Brain microvascular endothelial cell (primary cell): ENCODE measurements at regions not wholly inside any gene's neighbourhood (a gene's known extent, or its start where the extent isn't known, plus 50 kb on each side); places are given as distances from the start of the nearest gene placed in this dataset.
A peak's percentile ranks its signal among the peaks of the same experiment; 100 is the strongest.

Experiments used
- DNase-seq: peaks from one replicate; pipeline ENCODE4 v3.0.0-alpha.2; 2020
- H3K27ac ChIP-seq: fragments of 250-450 bp; sonication (Bioruptor Pico); 2 replicates; pipeline ENCODE4 v1.5.1; 2020; ENCODE audit warnings: mild to moderate bottlenecking, moderate library complexity
- H3K27me3 ChIP-seq: fragments of 250-450 bp; sonication (Bioruptor Pico); replicated peaks from 2 replicates; pipeline ENCODE4 v1.5.1; 2020; ENCODE audit warnings: mild to moderate bottlenecking
- H3K36me3 ChIP-seq: fragments of 250-450 bp; sonication (Bioruptor Pico); replicated peaks from 2 replicates; pipeline ENCODE4 v1.5.1; 2020; ENCODE audit warnings: mild to moderate bottlenecking
- H3K4me3 ChIP-seq: 2 replicates; pipeline ENCODE4 v1.5.1; 2011; ENCODE audit warnings: low read depth, mild to moderate bottlenecking, control low read depth, low read length, moderate library complexity
- CTCF ChIP-seq: IDR thresholded peaks from 2 replicates; pipeline ENCODE4 v1.5.1; 2011; ENCODE audit warnings: low read depth, mild to moderate bottlenecking, moderate library complexity, low read length, control low read depth, inconsistent platforms; ENCODE audit errors: missing control alignments
- in situ Hi-C: cut with HindIII; loops from 2 replicates; pipeline ENCODE4 v1.10.0; 2017; ENCODE audit warnings: low sequenced_read_pairs, low pct_ligation_motif_present

- Histone ChIP-seq H3K36me3 (no peaks in the 10 kb centered on the region), H3K27me3 (peaks cover 45% of the 10 kb centered on the region), H3K4me3 (no peak overlapping the region), H3K27ac (no peak overlapping the region)
- DNase-seq, result no peak
- in situ Hi-C loops, result no loop called here
- no peak for TF ChIP-seq CTCF
Measured at GRCh38 chr19:30222992-30223865, 149.0 kb upstream of the ZNF536 start.

GRCh38 chr19:30223866-30224688 is 148.1 kb upstream of the ZNF536 start:
- in situ Hi-C loops, result no loop called here

GRCh38 chr19:30224689-30225606 is 147.2 kb upstream of the ZNF536 start:
- H3K36me3 ChIP-seq, result no peaks in the 10 kb centered on the region
- H3K27me3 ChIP-seq, result peaks cover 60% of the 10 kb centered on the region
- no peak for TF ChIP-seq CTCF
- DNase-seq, result no peak
- peak overlapping the region; percentile 27 for H3K4me3 ChIP-seq
- H3K27ac ChIP-seq, result no peak overlapping the region
- in situ Hi-C loops, result no loop called here

More at GRCh38 chr19:30223866-30224688, 148.1 kb upstream of the ZNF536 start:
- Histone ChIP-seq H3K27me3 (peaks cover 54% of the 10 kb centered on the region), H3K27ac (no peak overlapping the region), H3K4me3 (no peak overlapping the region), H3K36me3 (no peaks in the 10 kb centered on the region)
- TF ChIP-seq CTCF, result no peak
- DNase-seq, result no peak

- in situ Hi-C loops, result no loop called here
- no peak overlapping the region for H3K27ac ChIP-seq
- DNase-seq, result no peak
- H3K27me3 ChIP-seq, result peaks cover 60% of the 10 kb centered on the region
- H3K4me3 ChIP-seq, result peak overlapping the region; percentile 27
- TF ChIP-seq CTCF, result no peak
- H3K36me3 ChIP-seq, result no peaks in the 10 kb centered on the region
Measured at GRCh38 chr19:30225676-30226463, 146.3 kb upstream of the ZNF536 start.
